ENCODE measurements at regions not wholly inside any gene's neighbourhood (a gene's known extent, or its start where the extent isn't known, plus 50 kb on each side); places are given as distances from the start of the nearest gene placed in this dataset.

GRCh38 chr12:116495260-116495659 lies 63.9 kb upstream of the MAP1LC3B2 start:
- DNase-seq, result no peak

GRCh38 chr12:116497051-116497591 lies 62.1 kb upstream of the MAP1LC3B2 start:
- no peak for DNase-seq

DNA sequence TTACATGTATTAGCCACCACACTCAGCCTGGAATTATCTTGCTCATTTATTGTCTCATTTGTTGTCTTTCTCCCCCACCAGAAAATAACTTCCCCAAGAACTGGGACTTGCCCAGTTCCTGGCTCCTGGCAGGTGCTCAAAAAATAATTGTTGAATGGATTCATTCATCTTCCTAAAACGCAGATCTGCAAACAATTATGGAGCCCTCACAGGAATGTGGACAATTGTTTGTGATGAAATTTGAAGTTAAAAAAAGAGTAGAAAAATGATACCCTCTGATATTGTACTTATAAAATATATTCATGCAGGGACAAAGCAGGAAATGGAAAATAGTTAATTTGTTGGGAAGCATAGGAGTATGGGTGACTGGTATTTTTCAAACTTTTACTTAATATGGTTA lies 60.7 kb upstream of the MAP1LC3B2 start:
- DNase-seq, result no peak

GRCh38 chr12:116502141-116502725 lies 56.9 kb upstream of the MAP1LC3B2 start:
- no peak for DNase-seq

DNA sequence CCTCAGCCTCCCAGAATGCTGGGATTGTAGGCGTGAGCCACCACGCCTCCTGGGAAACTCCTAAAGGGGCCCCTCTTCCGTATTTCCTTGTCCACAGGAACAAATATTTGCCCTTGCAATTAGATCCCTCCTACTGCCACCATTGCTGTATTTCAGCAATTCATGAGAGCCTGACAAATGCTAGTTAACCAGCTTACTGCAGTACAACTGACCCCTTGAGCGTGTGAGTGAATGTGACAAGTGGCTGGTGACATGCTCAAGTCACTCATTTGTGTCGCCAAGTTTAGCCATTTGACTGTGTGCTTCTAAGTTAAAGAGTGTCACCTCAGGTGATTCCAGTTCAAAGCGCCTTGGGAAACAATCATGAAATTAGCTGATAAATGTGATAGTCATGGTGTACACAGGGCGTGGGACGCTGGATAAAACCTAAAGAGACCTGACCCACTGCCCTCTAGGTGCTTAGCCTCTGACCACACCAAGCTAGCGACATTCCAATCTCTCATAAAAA lies 56.1 kb upstream of the MAP1LC3B2 start:
- no peak for DNase-seq

GRCh38 chr12:116504438-116504837 lies 54.7 kb upstream of the MAP1LC3B2 start:
- DNase-seq, result no peak

DNA sequence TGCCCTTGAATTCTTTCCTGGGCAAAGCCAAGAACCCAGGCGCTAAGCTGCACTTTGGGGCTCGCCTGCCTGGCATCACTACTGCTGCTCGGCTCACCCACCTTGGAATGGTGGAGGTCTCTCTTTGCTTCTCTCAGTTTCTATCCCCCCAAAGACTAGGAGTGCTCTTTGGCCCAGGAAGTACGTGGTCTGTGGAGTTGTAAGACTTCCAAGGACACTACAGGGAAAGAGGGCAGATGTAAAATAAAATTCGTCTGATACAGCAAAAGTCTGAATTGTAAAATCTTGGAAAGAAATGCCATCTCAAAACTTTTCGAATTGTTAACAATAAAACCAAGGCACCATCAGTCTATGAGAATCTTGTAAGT lies 52.5 kb upstream of the MAP1LC3B2 start:
- no peak for DNase-seq

- DNase-seq, result peak; percentile 63
Measured at GRCh38 chr12:116508145-116509121, 50.7 kb upstream of the MAP1LC3B2 start.
